AG04449 (cell line): ENCODE measurements at regions not wholly inside any gene's neighbourhood (a gene's known extent, or its start where the extent isn't known, plus 50 kb on each side); places are given as distances from the start of the nearest gene placed in this dataset.
"Not testable (repeated sequence)": the region's sequence is repeated elsewhere in the genome, so short reads cannot be mapped to it uniquely, and the experiment has no call there.

Experiments
- CTCF ChIA-PET: fragments of 350-600 bp; formaldehyde crosslinking; extraction: SDS; loops from one replicate; lab custom pipeline; 2021; ENCODE audit warnings: antibody characterized with exemption; lab: Yijun Ruan, JAX
- POLR2A ChIA-PET: fragments of 400-600, 350-600 bp; formaldehyde crosslinking; extraction: SDS; loops from one replicate; lab custom pipeline; 2020; ENCODE audit warnings: antibody characterized with exemption, inconsistent platforms; lab: Yijun Ruan, JAX
- DNase-seq: peaks from one replicate; pipeline ENCODE4 v3.0.0-alpha.2; 2010; ENCODE audit warnings: low read depth, low spot score
- H3K4me3 ChIP-seq: 2 replicates; pipeline ENCODE4 v1.5.1; 2011; ENCODE audit warnings: low read depth, mild to moderate bottlenecking, control low read depth, low read length
- TF ChIP-seq, protein P1 (sequence below): IDR thresholded peaks from one replicate; pipeline ENCODE4 v1.5.1; 2011; ENCODE audit warnings: mild to moderate bottlenecking, moderate library complexity, low read length, control low read depth, inconsistent platforms; ENCODE audit not compliant: insufficient read depth; ENCODE audit errors: missing control alignments

DNA sequence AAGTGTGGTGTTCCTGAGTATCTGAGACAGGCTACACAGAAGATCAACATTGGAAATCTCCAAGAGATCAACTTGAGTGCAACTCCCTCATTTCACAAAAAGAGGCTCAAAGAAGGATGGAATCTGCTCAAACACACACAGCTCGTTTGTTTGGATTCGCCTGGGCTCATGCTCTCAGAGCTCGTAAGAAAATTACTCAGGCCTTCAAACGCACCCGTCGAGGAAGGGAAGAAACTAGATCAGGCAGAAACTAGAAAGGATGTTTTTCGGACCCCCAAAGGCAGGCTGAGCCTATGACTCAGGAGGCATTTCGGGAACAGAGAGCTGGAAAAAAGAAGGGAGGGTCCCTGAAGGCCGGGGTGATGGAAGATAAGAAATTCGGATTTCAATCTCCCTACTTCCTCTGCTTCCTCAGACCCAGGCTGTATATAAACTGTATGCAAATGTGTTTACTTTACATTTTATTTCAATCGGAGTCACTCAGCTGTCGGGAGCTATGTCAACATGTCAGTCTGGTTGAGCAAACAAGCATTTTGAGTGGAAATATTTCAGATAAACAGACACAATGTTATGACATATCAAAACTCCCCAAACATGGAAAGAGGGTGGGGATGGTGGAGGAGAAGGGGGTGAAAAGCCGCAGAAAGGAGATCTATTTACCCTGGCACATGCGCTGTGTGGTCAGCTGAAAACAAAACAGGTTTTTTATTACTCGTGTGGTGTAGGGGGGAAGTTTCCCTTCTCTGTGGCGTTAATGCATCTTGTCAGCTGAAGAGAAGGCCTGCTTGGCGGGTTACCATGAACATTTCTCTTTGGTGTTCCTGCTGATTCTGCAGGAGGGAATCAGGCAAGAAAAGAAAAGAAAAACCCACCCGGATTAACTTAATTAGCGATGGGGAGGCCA is 129.1 kb upstream of the TBX3 start:
- H3K4me3 ChIP-seq, result no peak overlapping the region
- no peak for DNase-seq

DNA sequence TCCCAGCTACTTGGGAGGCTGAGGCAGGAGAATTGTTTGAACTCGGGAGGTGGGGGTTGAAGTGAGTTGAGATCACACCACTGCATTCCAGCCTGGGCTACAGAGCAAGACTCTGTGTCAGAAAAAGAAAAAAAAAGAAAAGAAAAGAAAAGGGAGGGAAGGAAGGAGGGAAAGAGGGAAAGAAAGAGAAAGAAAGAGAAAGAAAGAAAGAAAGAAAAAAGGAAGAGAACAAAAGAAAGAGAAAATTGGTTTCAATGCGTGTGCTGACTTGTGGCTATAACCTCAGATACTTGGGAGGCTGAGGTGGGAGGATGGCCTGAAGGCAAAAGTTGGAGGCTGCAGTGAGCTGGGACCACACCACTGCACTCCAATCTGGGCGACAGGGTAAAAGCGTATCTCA is 128.4 kb upstream of the TBX3 start:
- TF ChIP-seq, protein P1, sequence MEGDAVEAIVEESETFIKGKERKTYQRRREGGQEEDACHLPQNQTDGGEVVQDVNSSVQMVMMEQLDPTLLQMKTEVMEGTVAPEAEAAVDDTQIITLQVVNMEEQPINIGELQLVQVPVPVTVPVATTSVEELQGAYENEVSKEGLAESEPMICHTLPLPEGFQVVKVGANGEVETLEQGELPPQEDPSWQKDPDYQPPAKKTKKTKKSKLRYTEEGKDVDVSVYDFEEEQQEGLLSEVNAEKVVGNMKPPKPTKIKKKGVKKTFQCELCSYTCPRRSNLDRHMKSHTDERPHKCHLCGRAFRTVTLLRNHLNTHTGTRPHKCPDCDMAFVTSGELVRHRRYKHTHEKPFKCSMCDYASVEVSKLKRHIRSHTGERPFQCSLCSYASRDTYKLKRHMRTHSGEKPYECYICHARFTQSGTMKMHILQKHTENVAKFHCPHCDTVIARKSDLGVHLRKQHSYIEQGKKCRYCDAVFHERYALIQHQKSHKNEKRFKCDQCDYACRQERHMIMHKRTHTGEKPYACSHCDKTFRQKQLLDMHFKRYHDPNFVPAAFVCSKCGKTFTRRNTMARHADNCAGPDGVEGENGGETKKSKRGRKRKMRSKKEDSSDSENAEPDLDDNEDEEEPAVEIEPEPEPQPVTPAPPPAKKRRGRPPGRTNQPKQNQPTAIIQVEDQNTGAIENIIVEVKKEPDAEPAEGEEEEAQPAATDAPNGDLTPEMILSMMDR, result no peak
- ChIA-PET POLR2A (no interaction called here), CTCF (no interaction called here)
- no peak overlapping the region for H3K4me3 ChIP-seq
- DNase-seq, result no peak

More for the DNA sequence above, 129.1 kb upstream of the TBX3 start:
- POLR2A ChIA-PET, result interaction anchor here (0.8 kb wide), 1 partner anchor 19 kb away, joined by 3 read pairs; no protein-coding TSS in a partner anchor
- CTCF ChIA-PET, result no interaction called here
- TF ChIP-seq, protein P1, result no peak

- ChIA-PET POLR2A (no interaction called here), CTCF (no interaction called here)
- TF ChIP-seq, protein P1, result no peak
- H3K4me3 ChIP-seq, result no peak overlapping the region
- no peak for DNase-seq
These were observed 125.1 kb upstream of the TBX3 start for GRCh38 chr12:114809097-114809496.

DNA sequence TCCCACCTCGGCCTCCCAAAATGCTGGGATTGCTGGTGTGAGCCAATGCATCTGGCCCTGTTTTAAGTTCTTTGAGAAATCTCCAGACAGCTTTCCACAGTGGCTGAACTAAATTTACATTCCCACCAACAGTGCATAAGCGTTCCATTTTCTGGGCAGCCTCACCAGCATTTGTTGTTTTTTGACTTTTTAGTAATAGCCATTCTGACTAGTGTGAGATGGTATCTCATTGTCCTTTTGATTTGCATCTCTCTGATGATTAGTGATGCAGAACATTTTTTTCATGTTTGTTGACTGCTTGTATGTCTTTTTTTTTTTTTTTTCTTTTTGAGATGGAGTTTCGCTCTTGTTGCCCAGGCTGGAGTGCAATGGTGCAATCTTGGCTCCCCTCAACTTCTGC is 117.4 kb upstream of the TBX3 start:
- DNase-seq, H3K4me3 ChIP-seq: not testable (repeated sequence)
- ChIA-PET POLR2A (interaction anchor here (0.6 kb wide), 1 partner anchor 67 kb away, joined by 3 read pairs; no protein-coding TSS in a partner anchor), CTCF (interaction anchor here (1.0 kb wide), 1 partner anchor 958 kb away, joined by 3 read pairs; no protein-coding TSS in a partner anchor)

- POLR2A ChIA-PET, DNase-seq, H3K4me3 ChIP-seq: not testable (repeated sequence)
- CTCF ChIA-PET, result interaction anchor here (1.0 kb wide), 1 partner anchor 959 kb away, joined by 3 read pairs; no protein-coding TSS in a partner anchor
These were observed 116.6 kb upstream of the TBX3 start for GRCh38 chr12:114800566-114800965.

DNA sequence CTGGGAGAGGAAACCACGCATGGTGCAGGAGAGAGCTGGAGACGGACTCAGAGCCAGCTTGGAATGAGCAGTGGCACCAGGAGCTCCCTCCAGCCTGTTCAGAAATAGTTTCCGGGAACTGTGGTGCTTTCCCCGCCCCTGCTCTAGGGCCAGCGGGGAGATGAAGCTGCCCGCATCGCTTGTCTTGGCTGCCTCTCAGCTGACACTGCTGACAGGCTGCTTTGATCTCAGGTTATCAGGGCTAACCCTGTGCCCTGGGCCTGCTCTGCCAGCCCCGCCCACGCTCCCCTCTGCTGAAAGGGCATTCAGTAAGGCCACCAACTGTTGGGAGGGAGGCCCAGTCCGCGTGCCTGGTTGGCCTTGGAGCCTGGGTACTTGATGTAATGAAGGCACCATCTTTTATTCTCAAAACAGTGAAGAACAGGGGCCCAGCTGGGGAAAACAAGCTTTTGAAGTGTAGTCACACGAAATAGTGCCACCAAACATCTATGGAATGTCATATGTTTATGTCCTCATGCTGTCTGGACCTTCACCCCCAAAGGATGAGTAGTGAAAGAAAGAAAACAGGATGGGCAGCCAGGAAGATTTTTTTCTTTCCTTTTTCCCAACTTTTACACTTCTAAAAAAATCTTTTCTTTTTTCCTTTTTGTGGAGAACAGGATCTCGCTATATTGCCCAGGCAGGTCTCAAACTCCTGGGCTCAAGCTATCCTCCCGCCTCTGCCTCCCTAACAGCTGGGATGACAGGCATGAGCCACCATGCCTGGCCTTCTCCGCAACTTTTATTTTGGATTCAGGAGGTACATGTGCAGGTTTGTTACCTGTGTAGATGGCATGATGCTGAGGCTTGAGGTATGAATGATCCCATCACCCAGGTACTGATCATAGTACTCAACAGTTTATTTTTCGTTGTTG is 115.9 kb upstream of the TBX3 start:
- POLR2A ChIA-PET, result no interaction called here

More for the DNA sequence above, 115.9 kb upstream of the TBX3 start:
- no peak for DNase-seq
- H3K4me3 ChIP-seq, result no peak overlapping the region
- TF ChIP-seq, protein P1, result no peak
- CTCF ChIA-PET, result interaction anchor here (0.7 to 1.2 kb wide), 2 partner anchors 10 to 116 kb away, joined by 3 read pairs; partner anchors contain the start of gene TBX3
